Type B pancreatic cell (in vitro differentiated cells): ENCODE measurements at regions not wholly inside any gene's neighbourhood (a gene's known extent, or its start where the extent isn't known, plus 50 kb on each side); places are given as distances from the start of the nearest gene placed in this dataset.

Experiments used
- DNase-seq: peaks from one replicate; pipeline ENCODE4 v3.0.0; 2021; ENCODE audit warnings: mixed read lengths; ENCODE audit not compliant: unreplicated experiment; ENCODE audit errors: extremely low spot score
- H3K27ac Mint-ChIP-seq: 2 replicates; pipeline ENCODE4 v1.8.0; 2021; ENCODE audit warnings: mild to moderate bottlenecking, mixed read lengths
- H3K27me3 Mint-ChIP-seq: 2 replicates; pipeline ENCODE4 v1.8.0; 2021; ENCODE audit warnings: mixed read lengths
- H3K36me3 Mint-ChIP-seq: 2 replicates; pipeline ENCODE4 v1.8.0; 2021; ENCODE audit warnings: mixed read lengths
- H3K4me1 Mint-ChIP-seq: one replicate; pipeline ENCODE4 v1.8.0; 2021; ENCODE audit warnings: mixed read lengths; ENCODE audit not compliant: unreplicated experiment
- H3K4me3 Mint-ChIP-seq: 2 replicates; pipeline ENCODE4 v1.8.0; 2021; ENCODE audit warnings: mild to moderate bottlenecking, mixed read lengths
- H3K9me3 Mint-ChIP-seq: 2 replicates; pipeline ENCODE4 v1.8.0; 2021; ENCODE audit warnings: mixed read lengths
- CTCF ChIP-seq: fragments of 200-600 bp; sonication (generic); conservative IDR thresholded peaks from 2 replicates; pipeline ENCODE4 v1.5.0; 2021; ENCODE audit warnings: antibody characterized with exemption, mild to moderate bottlenecking

- no peak overlapping the region for H3K27ac Mint-ChIP-seq
- H3K27me3 Mint-ChIP-seq = no peaks in the 10 kb centered on the region
- DNase-seq = no peak
- no peak overlapping the region for H3K4me3 Mint-ChIP-seq
- no peaks in the 10 kb centered on the region for H3K36me3 Mint-ChIP-seq
- no peaks in the 10 kb centered on the region for H3K4me1 Mint-ChIP-seq
- no peak for TF ChIP-seq CTCF
- no peaks in the 10 kb centered on the region for H3K9me3 Mint-ChIP-seq
Observed at GRCh38 chr18:51881394-51881793, 458.6 kb upstream of the DCC start.

- Mint-ChIP-seq H3K36me3 (no peaks in the 10 kb centered on the region), H3K9me3 (no peaks in the 10 kb centered on the region), H3K4me3 (no peak overlapping the region), H3K4me1 (no peaks in the 10 kb centered on the region), H3K27me3 (no peaks in the 10 kb centered on the region), H3K27ac (no peak overlapping the region)
- no peak for DNase-seq
- no peak for TF ChIP-seq CTCF
Observed at GRCh38 chr18:51884039-51884438, 456.0 kb upstream of the DCC start.

- Mint-ChIP-seq H3K36me3 (no peaks in the 10 kb centered on the region), H3K27ac (no peak overlapping the region), H3K4me1 (no peaks in the 10 kb centered on the region), H3K4me3 (no peak overlapping the region), H3K9me3 (no peaks in the 10 kb centered on the region), H3K27me3 (no peaks in the 10 kb centered on the region)
- TF ChIP-seq CTCF = no peak
- no peak for DNase-seq
Observed at GRCh38 chr18:51890762-51891161, 449.2 kb upstream of the DCC start.

GRCh38 chr18:51891876-51892275 is 448.1 kb upstream of the DCC start:
- H3K4me3 Mint-ChIP-seq = no peak overlapping the region

GRCh38 chr18:51897884-51898283 is 442.1 kb upstream of the DCC start:
- no peaks in the 10 kb centered on the region for H3K36me3 Mint-ChIP-seq
- TF ChIP-seq CTCF = no peak

More at GRCh38 chr18:51891876-51892275, 448.1 kb upstream of the DCC start:
- no peaks in the 10 kb centered on the region for H3K4me1 Mint-ChIP-seq
- H3K9me3 Mint-ChIP-seq = no peaks in the 10 kb centered on the region
- H3K36me3 Mint-ChIP-seq = no peaks in the 10 kb centered on the region
- DNase-seq = no peak
- no peaks in the 10 kb centered on the region for H3K27me3 Mint-ChIP-seq
- TF ChIP-seq CTCF = no peak
- H3K27ac Mint-ChIP-seq = no peak overlapping the region

More at GRCh38 chr18:51897884-51898283, 442.1 kb upstream of the DCC start:
- H3K27ac Mint-ChIP-seq = no peak overlapping the region
- no peaks in the 10 kb centered on the region for H3K27me3 Mint-ChIP-seq
- H3K4me1 Mint-ChIP-seq = no peaks in the 10 kb centered on the region
- DNase-seq = no peak
- no peaks in the 10 kb centered on the region for H3K9me3 Mint-ChIP-seq
- no peak overlapping the region for H3K4me3 Mint-ChIP-seq
